Mesothelial cell of epicardium (in vitro differentiated cells): ENCODE measurements at regions not wholly inside any gene's neighbourhood (a gene's known extent, or its start where the extent isn't known, plus 50 kb on each side); places are given as distances from the start of the nearest gene placed in this dataset.
"Not testable (repeated sequence)": the region's sequence is repeated elsewhere in the genome, so short reads cannot be mapped to it uniquely, and the experiment has no call there.

Experiments used
- DNase-seq, 2 experiments: peaks; one replicate each; pipeline ENCODE4 v3.0.0; 2021; ENCODE audit warnings: low spot score in 2 of 2; ENCODE audit not compliant: unreplicated experiment in 2 of 2
- H3K27ac Mint-ChIP-seq: 2 replicates; pipeline ENCODE4 v1.8.0; 2021; ENCODE audit warnings: mixed read lengths
- H3K27me3 Mint-ChIP-seq: 2 replicates; pipeline ENCODE4 v1.8.0; 2021; ENCODE audit warnings: low read depth, mixed read lengths
- H3K36me3 Mint-ChIP-seq: 2 replicates; pipeline ENCODE4 v1.8.0; 2021; ENCODE audit warnings: mixed read lengths
- H3K4me1 Mint-ChIP-seq: 2 replicates; pipeline ENCODE4 v1.8.0; 2021; ENCODE audit warnings: mixed read lengths
- H3K4me3 Mint-ChIP-seq: 2 replicates; pipeline ENCODE4 v1.8.0; 2021; ENCODE audit warnings: mild to moderate bottlenecking, moderate library complexity, mixed read lengths
- H3K9me3 Mint-ChIP-seq: 2 replicates; pipeline ENCODE4 v1.8.0; 2021; ENCODE audit warnings: mixed read lengths
- TF ChIP-seq, protein P1 (sequence below): fragments of 200-600 bp; sonication (generic); IDR thresholded peaks from one replicate; pipeline ENCODE4 v1.5.0; 2021; ENCODE audit warnings: antibody characterized with exemption; ENCODE audit not compliant: unreplicated experiment

DNA sequence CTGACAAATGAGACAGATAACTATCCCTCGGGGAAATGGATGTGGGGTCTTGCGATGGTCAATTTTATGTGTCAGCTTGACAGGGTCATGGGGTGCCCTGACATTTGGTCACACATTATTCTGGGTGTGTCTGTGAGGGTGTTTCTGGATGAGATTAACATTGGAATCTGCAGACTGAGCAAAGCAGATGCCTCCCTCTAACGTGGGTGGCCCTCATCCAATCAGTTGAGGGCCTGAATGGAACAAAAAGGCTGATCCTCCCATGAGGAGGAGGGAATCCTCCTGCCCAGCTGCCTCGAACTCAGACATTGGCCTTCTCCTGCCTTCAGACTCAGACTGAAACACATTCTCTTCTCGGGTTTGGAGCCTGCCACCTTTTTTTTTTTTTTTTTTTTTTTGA, 69.0 kb downstream of the MINAR1 start:
- peaks cover 32% of the 10 kb centered on the region for H3K27me3 Mint-ChIP-seq
- no peak for DNase-seq
- H3K9me3 Mint-ChIP-seq = no peaks in the 10 kb centered on the region
- TF ChIP-seq, protein P1, sequence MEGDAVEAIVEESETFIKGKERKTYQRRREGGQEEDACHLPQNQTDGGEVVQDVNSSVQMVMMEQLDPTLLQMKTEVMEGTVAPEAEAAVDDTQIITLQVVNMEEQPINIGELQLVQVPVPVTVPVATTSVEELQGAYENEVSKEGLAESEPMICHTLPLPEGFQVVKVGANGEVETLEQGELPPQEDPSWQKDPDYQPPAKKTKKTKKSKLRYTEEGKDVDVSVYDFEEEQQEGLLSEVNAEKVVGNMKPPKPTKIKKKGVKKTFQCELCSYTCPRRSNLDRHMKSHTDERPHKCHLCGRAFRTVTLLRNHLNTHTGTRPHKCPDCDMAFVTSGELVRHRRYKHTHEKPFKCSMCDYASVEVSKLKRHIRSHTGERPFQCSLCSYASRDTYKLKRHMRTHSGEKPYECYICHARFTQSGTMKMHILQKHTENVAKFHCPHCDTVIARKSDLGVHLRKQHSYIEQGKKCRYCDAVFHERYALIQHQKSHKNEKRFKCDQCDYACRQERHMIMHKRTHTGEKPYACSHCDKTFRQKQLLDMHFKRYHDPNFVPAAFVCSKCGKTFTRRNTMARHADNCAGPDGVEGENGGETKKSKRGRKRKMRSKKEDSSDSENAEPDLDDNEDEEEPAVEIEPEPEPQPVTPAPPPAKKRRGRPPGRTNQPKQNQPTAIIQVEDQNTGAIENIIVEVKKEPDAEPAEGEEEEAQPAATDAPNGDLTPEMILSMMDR = no peak
- no peaks in the 10 kb centered on the region for H3K36me3 Mint-ChIP-seq
- H3K27ac Mint-ChIP-seq = no peak overlapping the region
- no peaks in the 10 kb centered on the region for H3K4me1 Mint-ChIP-seq
- H3K4me3 Mint-ChIP-seq = no peak overlapping the region

DNA sequence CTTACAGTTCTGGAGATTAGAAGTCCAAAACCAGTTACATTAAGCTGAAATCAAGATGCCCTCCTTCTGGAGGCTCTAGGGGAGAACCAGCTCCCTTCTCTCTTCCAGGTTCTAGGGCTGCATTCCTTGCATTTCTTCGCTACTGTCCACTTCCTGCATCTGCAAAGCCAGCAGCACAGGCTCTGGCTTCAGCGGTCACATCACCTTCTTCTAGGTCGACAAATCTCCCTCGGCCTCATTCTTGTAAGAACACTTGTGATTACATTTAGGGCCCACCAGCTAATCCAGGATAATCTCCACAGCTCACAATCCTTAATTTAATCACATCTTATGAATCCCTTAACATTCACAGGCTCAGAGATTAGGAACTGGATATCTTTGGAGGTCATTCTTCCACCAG, 73.8 kb downstream of the MINAR1 start:
- no peak for DNase-seq
- Mint-ChIP-seq H3K4me1 (no peaks in the 10 kb centered on the region), H3K27me3 (peaks cover 6% of the 10 kb centered on the region), H3K9me3 (no peaks in the 10 kb centered on the region), H3K27ac (no peak overlapping the region), H3K36me3 (no peaks in the 10 kb centered on the region), H3K4me3 (no peak overlapping the region)
- TF ChIP-seq, protein P1 = no peak

DNA sequence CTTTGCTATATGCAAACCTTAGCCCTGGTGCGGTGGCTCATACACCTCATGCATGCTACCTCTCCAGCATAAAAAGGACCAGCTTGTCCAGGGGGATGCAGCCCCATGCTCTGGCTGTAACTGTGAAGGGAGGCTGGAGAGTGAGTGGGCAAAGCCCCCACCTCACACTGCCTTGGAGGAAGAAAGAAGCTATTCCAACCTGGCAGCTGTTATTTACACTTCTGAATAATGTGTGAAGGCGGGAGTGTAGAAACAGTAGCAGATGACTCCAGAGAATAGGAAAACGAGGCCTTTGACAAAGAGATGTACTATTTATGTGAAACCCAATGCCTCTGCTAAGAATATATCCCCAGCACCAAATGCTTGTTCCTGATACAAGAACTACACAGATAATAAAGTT, 80.7 kb downstream of the MINAR1 start:
- DNase-seq, H3K27me3 Mint-ChIP-seq, H3K36me3 Mint-ChIP-seq, H3K4me1 Mint-ChIP-seq, H3K9me3 Mint-ChIP-seq, H3K27ac Mint-ChIP-seq, H3K4me3 Mint-ChIP-seq: not testable (repeated sequence)

DNA sequence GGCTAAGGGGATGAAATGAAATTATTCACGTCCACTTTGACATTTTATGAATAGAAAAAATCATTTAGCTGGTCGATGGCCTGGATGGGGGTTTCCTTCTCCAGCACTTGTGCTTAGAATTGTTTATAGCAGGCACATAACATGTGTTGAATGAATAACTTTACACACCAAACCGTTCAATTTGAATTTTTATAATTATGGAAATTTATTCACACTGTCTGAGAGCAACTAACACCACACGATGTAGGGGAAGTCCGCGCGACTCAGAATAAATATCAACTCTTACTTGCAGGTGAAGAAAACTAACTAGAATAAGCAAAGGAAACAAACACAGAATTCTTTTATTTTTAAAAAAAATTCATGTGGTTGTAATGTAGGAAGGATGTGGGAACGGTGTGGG, 81.3 kb downstream of the MINAR1 start:
- TF ChIP-seq, protein P1 = no peak
- H3K9me3 Mint-ChIP-seq = no peaks in the 10 kb centered on the region
- peaks cover 6% of the 10 kb centered on the region for H3K27me3 Mint-ChIP-seq
- no peaks in the 10 kb centered on the region for H3K4me1 Mint-ChIP-seq
- H3K27ac Mint-ChIP-seq = no peak overlapping the region
- DNase-seq = no peak
- no peak overlapping the region for H3K4me3 Mint-ChIP-seq
- no peaks in the 10 kb centered on the region for H3K36me3 Mint-ChIP-seq

DNA sequence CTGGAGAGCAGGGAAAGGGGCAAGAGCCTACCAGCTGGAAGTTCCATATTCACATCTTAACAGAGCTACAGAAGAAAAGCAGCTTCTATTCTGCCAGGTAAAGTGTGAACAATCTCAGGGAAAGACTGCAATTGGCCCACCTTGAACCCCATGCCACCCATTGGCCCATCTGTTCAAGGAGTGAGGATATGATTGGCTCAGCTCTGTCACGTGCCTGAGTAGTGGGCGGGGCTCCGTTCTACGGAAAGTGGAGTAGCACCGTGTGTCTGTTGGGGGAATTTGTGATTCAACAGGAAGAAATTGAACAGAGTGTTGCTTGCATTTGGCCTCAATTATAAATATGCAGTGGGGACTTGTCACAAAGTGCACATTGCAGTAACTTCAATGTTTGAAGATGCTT, 81.8 kb downstream of the MINAR1 start:
- TF ChIP-seq, protein P1 = no peak
- DNase-seq = no peak
- Mint-ChIP-seq H3K27me3 (peaks cover 6% of the 10 kb centered on the region), H3K4me3 (no peak overlapping the region), H3K9me3 (no peaks in the 10 kb centered on the region), H3K36me3 (no peaks in the 10 kb centered on the region), H3K4me1 (no peaks in the 10 kb centered on the region), H3K27ac (no peak overlapping the region)

DNA sequence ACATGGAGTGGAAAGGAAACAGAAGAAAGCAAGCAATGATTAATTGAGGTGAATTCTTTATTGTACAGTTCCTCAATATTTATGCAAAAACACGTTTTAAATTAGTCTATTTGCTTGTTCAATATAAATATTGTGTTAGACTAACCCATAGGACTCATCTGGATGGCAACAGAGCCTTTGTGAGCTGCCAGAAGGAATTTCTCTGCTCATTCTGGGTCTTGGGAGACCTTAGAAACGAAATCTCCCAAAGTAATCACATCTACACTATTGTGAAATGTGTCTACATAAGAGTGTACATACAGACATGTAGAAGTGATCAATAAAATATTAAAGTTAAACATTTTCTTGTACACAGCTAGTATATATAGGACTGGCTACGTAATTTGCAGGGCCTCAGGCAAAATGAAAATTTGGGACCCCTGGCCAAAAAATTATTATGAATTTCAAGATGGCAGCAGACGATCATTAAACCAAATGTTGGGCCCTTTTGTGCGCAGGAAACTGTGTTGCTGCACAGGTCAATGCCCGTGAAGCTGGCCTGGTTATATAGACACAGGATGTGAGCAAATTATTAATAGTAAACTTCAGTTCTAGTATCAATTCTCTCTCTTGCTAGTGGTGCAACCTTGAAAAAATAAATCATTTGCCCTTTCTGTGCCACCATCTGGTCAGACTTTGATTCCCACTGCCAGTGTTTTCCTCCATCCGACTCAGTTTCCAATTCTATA, 83.3 kb downstream of the MINAR1 start:
- Mint-ChIP-seq H3K4me3 (no peak overlapping the region), H3K9me3 (no peaks in the 10 kb centered on the region), H3K4me1 (no peaks in the 10 kb centered on the region), H3K27ac (no peak overlapping the region), H3K27me3 (peaks cover 9% of the 10 kb centered on the region), H3K36me3 (no peaks in the 10 kb centered on the region)
- DNase-seq = no peak
- TF ChIP-seq, protein P1 = no peak
